CD4-positive, alpha-beta T cell (primary cell): ENCODE measurements at regions not wholly inside any gene's neighbourhood (a gene's known extent, or its start where the extent isn't known, plus 50 kb on each side); places are given as distances from the start of the nearest gene placed in this dataset.

Experiments
- ATAC-seq: fragments of 200-7000 bp; cut with Tn5 transposase; one replicate; pipeline ENCODE4 v1.10.0; 2022; ENCODE audit warnings: mild to moderate bottlenecking; ENCODE audit not compliant: poor library complexity
- CTCF ChIA-PET: fragments of 350-600 bp; sonication (Branson Sonifier 250); formaldehyde crosslinking; loops from one replicate; lab custom pipeline; 2021; ENCODE audit warnings: antibody characterized with exemption, inconsistent platforms; lab: Charles Lee
- POLR2A ChIA-PET: fragments of 350-600 bp; sonication (Branson Sonifier 250); formaldehyde crosslinking; loops from one replicate; lab custom pipeline; 2021; ENCODE audit warnings: antibody characterized with exemption, inconsistent platforms; lab: Charles Lee
- DNase-seq, 14 experiments: peaks; one replicate each; pipeline ENCODE4 v3.0.0-alpha.2; 2013 to 2020; ENCODE audit warnings: mixed read lengths in 2 of 14
- H3K27ac ChIP-seq, 2 donors: one replicate each; pipeline versions ENCODE4 v1.5.1 to v1.7.0; 2013; ENCODE audit warnings: low read length in 2 of 2, low read depth in 1 of 2, mild to moderate bottlenecking in 1 of 2
- H3K27me3 ChIP-seq, 2 experiments: 1 replicate in 1 of 2; 2 replicates in 1 of 2; pipeline versions ENCODE4 v1.6.1 to v1.7.0; 2013; ENCODE audit warnings: low read length in 2 of 2, control low read depth in 1 of 2, mild to moderate bottlenecking in 1 of 2, moderate library complexity in 1 of 2; ENCODE audit not compliant: insufficient read depth in 2 of 2, control insufficient read depth in 1 of 2
- H3K36me3 ChIP-seq: one replicate; pipeline ENCODE4 v1.6.1; 2013; ENCODE audit warnings: low read length, control low read depth; ENCODE audit not compliant: insufficient read depth
- H3K4me1 ChIP-seq: one replicate; pipeline ENCODE4 v1.6.1; 2013; ENCODE audit warnings: low read length, control low read depth; ENCODE audit not compliant: insufficient read depth
- H3K4me3 ChIP-seq: one replicate; pipeline ENCODE4 v1.5.1; 2013; ENCODE audit warnings: mild to moderate bottlenecking, low read length, moderate library complexity
- H3K9me3 ChIP-seq, 2 experiments: 1 replicate in 1 of 2; 2 replicates in 1 of 2; pipeline versions ENCODE4 v1.6.1 to v1.7.0; 2013; ENCODE audit warnings: low read length in 2 of 2, mild to moderate bottlenecking in 2 of 2, control low read depth in 1 of 2, moderate library complexity in 1 of 2; ENCODE audit not compliant: control insufficient read depth in 1 of 2, insufficient read depth in 1 of 2
- H3K27ac Mint-ChIP-seq: one replicate; pipeline ENCODE4 v1.8.0; 2020; ENCODE audit warnings: mixed read lengths
- H3K27me3 Mint-ChIP-seq: one replicate; pipeline ENCODE4 v1.8.0; 2021; ENCODE audit warnings: mixed read lengths
- H3K36me3 Mint-ChIP-seq: one replicate; pipeline ENCODE4 v1.8.0; 2021; ENCODE audit warnings: low read depth, mixed read lengths
- H3K4me1 Mint-ChIP-seq: one replicate; pipeline ENCODE4 v1.8.0; 2021; ENCODE audit warnings: low read depth, mixed read lengths
- H3K4me3 Mint-ChIP-seq: one replicate; pipeline ENCODE4 v1.8.0; 2020; ENCODE audit warnings: mild to moderate bottlenecking, mixed read lengths
- H3K9me3 Mint-ChIP-seq: one replicate; pipeline ENCODE4 v1.8.0; 2020; ENCODE audit warnings: mixed read lengths
- CTCF ChIP-seq: fragments of 200-600 bp; IDR thresholded peaks from one replicate; pipeline ENCODE4 v1.8.0; 2022; ENCODE audit warnings: antibody characterized with exemption, mild to moderate bottlenecking
- intact Hi-C, 2 experiments: fragments of 100-400 bp; cut with DNase I in 1 of 2; cut with micrococcal nuclease in 1 of 2; formaldehyde crosslinking; loops; one replicate each; pipeline versions ENCODE4 v1.15.1 to v1.9.0; 2023 to 2025; cut with DNase I, micrococcal nuclease

- Mint-ChIP-seq H3K36me3 (no peaks in the 10 kb centered on the region), H3K27me3 (no peaks in the 10 kb centered on the region), H3K4me3 (no peak overlapping the region), H3K4me1 (peaks cover 4% of the 10 kb centered on the region), H3K27ac (peak overlapping the region; percentile 61), H3K9me3 (no peaks in the 10 kb centered on the region)
- ChIA-PET CTCF (no interaction called here), POLR2A (interaction anchor here (1.1 to 1.3 kb wide), 4 partner anchors 13 to 56 kb away, joined by 3 to 4 read pairs (median 3); no protein-coding TSS in a partner anchor)
- no peak overlapping the region for H3K27ac ChIP-seq
- no peaks in the 10 kb centered on the region for H3K9me3 ChIP-seq
- DNase-seq = no peak
- no peak for ATAC-seq
- intact Hi-C loops = loop anchor here in 1 of 2 experiments (5.0 kb wide), 1 partner anchor 104 kb away; no protein-coding TSS in a partner anchor
- H3K36me3 ChIP-seq = no peaks in the 10 kb centered on the region
- peaks cover 43% of the 10 kb centered on the region for H3K4me1 ChIP-seq
- no peak overlapping the region for H3K4me3 ChIP-seq
- no peaks in the 10 kb centered on the region for H3K27me3 ChIP-seq
- no peak for TF ChIP-seq CTCF
Observed at GRCh38 chr15:70562906-70563305, 200.5 kb downstream of the UACA start.

- no peak for TF ChIP-seq CTCF
- Mint-ChIP-seq H3K27ac (no peak overlapping the region), H3K36me3 (no peaks in the 10 kb centered on the region), H3K27me3 (no peaks in the 10 kb centered on the region), H3K4me3 (peak overlapping the region; percentile 54), H3K4me1 (peaks cover 4% of the 10 kb centered on the region), H3K9me3 (no peaks in the 10 kb centered on the region)
- Histone ChIP-seq H3K9me3 (no peaks in the 10 kb centered on the region), H3K4me1 (peaks cover 53% of the 10 kb centered on the region), H3K36me3 (no peaks in the 10 kb centered on the region), H3K4me3 (no peak overlapping the region), H3K27ac (no peak overlapping the region), H3K27me3 (no peaks in the 10 kb centered on the region)
- POLR2A ChIA-PET = interaction anchor here (1.1 to 1.3 kb wide), 4 partner anchors 14 to 55 kb away, joined by 3 to 4 read pairs (median 3); no protein-coding TSS in a partner anchor
- DNase-seq (no peak), ATAC-seq (no peak)
- CTCF ChIA-PET = no interaction called here
- intact Hi-C loops = loop anchor here in 1 of 2 experiments (5.0 kb wide), 1 partner anchor 105 kb away; no protein-coding TSS in a partner anchor
Observed at GRCh38 chr15:70561885-70562284, 201.5 kb downstream of the UACA start.

GRCh38 chr15:70560617-70561328, 202.6 kb downstream of the UACA start:
- no peak for ATAC-seq
- peak overlapping the region; percentile 69 for H3K4me3 Mint-ChIP-seq
- Histone ChIP-seq H3K27ac (no peak overlapping the region), H3K9me3 (no peaks in the 10 kb centered on the region), H3K4me1 (peaks cover 64% of the 10 kb centered on the region), H3K27me3 (no peaks in the 10 kb centered on the region), H3K36me3 (no peaks in the 10 kb centered on the region), H3K4me3 (no peak overlapping the region)
- ChIA-PET POLR2A (interaction anchor here (0.6 to 1.2 kb wide), 3 partner anchors 26 to 162 kb away, joined by 3 to 4 read pairs (median 3); no protein-coding TSS in a partner anchor), CTCF (no interaction called here)
- no peak for DNase-seq
- no peaks in the 10 kb centered on the region for H3K27me3 Mint-ChIP-seq
- no peak for TF ChIP-seq CTCF
- H3K36me3 Mint-ChIP-seq = no peaks in the 10 kb centered on the region
- intact Hi-C loops = loop anchor here in 1 of 2 experiments (5.0 kb wide), 1 partner anchor 107 kb away; no protein-coding TSS in a partner anchor
- H3K9me3 Mint-ChIP-seq = no peaks in the 10 kb centered on the region
- H3K27ac Mint-ChIP-seq = no peak overlapping the region
- H3K4me1 Mint-ChIP-seq = peaks cover 4% of the 10 kb centered on the region
